Breast epithelium (tissue), 3 donors: ENCODE measurements at regions not wholly inside any gene's neighbourhood (a gene's known extent, or its start where the extent isn't known, plus 50 kb on each side); places are given as distances from the start of the nearest gene placed in this dataset.

Experiments used
- CTCF ChIP-seq, 3 donors: fragments of 450-650 bp; IDR thresholded peaks; one replicate each; pipeline ENCODE4 v1.5.1; 2016 to 2017; ENCODE audit warnings: antibody characterized with exemption in 3 of 3, mild to moderate bottlenecking in 3 of 3, moderate library complexity in 3 of 3
- POLR2A ChIP-seq: fragments of 450-650 bp; IDR thresholded peaks from one replicate; pipeline ENCODE4 v1.6.1; 2016; ENCODE audit warnings: antibody characterized with exemption, mild to moderate bottlenecking, moderate library complexity
- POLR2AphosphoS5 ChIP-seq, 3 donors: sonication (generic); formaldehyde crosslinking; IDR thresholded peaks; one replicate each; pipeline ENCODE4 v1.6.1; 2017; ENCODE audit warnings: antibody characterized with exemption in 3 of 3

DNA sequence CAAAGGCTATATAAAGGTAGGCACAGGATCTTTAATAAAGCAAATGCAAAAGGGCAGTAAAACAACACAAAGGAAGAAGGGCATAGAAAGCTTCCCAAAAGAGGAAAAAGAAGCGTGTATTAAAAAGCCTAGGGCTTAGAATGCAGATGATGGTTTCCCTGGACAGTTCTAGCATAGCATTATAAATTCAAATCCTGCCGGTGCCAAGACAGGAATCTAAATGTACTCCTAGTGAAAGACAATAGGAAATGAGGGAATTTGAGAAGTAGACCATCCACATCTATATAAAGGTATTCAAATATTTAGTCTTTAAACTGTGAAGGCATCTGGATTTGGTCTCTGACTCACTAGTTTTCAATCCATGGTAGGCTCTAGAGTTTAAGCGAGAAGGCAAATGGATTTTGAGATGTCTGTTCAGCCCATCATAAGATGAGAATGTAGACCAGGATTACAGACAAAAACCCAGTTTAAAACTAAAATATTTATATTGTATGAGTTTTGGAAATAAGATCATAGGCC is 431.8 kb downstream of the TBL1XR1 start:
- TF ChIP-seq CTCF (IDR thresholded peaks at IDR 0.05) (no peak), POLR2A (no peak), POLR2AphosphoS5 (IDR thresholded peaks at IDR 0.05) (no peak)
